HepG2 (cell line): ENCODE measurements at regions not wholly inside any gene's neighbourhood (a gene's known extent, or its start where the extent isn't known, plus 50 kb on each side); places are given as distances from the start of the nearest gene placed in this dataset.

Experiments
- CTCF ChIP-seq: sonication (generic); formaldehyde crosslinking; IDR thresholded peaks from 2 replicates; pipeline ENCODE4 v1.5.0; 2020; ENCODE audit warnings: mild to moderate bottlenecking, missing genetic modification reagents, moderate library complexity
- GABPB1 ChIP-seq: IDR thresholded peaks from 2 replicates; pipeline ENCODE4 v1.6.1; 2016; ENCODE audit warnings: mild to moderate bottlenecking, missing genetic modification reagents, moderate library complexity, missing compliant biosample characterization
- HOXA7 ChIP-seq: sonication (generic); formaldehyde crosslinking; IDR thresholded peaks from 2 replicates; pipeline ENCODE4 v1.8.1; 2022; ENCODE audit warnings: mild to moderate bottlenecking, missing genetic modification reagents, moderate library complexity
- MED13 ChIP-seq: sonication (generic); formaldehyde crosslinking; IDR thresholded peaks from 2 replicates; pipeline ENCODE4 v1.5.0; 2020; ENCODE audit warnings: missing genetic modification reagents
- MXI1 ChIP-seq: IDR thresholded peaks from 3 replicates; pipeline ENCODE4 v1.6.1; 2012; ENCODE audit warnings: low read depth, low read length, inconsistent platforms, borderline replicate concordance
- NPAS2 ChIP-seq: sonication (generic); formaldehyde crosslinking; IDR thresholded peaks from 2 replicates; pipeline ENCODE4 v1.8.0; 2022; ENCODE audit warnings: mild to moderate bottlenecking, missing genetic modification reagents, borderline replicate concordance
- PHF8 ChIP-seq: sonication (generic); formaldehyde crosslinking; IDR thresholded peaks from 2 replicates; pipeline ENCODE4 v1.5.0; 2020; ENCODE audit warnings: missing genetic modification reagents
- SP1 ChIP-seq, 2 experiments: fragments of 450-650 bp in 1 of 2; sonication (generic) in 1 of 2; formaldehyde crosslinking in 1 of 2; IDR thresholded peaks; 2 replicates each; pipeline versions ENCODE4 v1.4.0 to v1.6.1; 2016 to 2020; ENCODE audit warnings: missing genetic modification reagents in 1 of 2
- TF ChIP-seq, protein P1 (sequence below): sonication (generic); formaldehyde crosslinking; conservative IDR thresholded peaks from 2 replicates; pipeline ENCODE4 v1.4.0; 2020; ENCODE audit warnings: missing genetic modification reagents

DNA sequence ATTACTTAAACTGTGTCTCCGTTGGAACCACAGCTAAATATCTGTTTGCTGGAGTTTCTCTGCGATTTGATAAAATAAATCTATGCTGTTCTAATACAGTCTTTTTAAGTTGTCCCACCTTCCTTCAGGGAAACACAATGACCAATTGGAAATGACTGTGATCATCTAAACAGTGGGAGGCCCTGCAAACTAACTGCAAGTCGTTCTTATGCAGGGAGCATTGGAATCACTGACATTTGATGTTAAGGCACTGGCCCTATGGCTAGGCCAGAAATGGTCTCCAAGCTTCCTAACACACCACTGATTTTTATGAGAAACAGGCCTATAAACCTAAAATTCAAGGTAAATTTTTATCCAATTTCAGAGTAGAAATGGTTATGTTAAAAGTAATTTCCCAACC lies 645.2 kb downstream of the LMO4 start:
- TF ChIP-seq MED13 (CRISPR knock-in tag) (no peak), PHF8 (no peak), GABPB1 (CRISPR knock-in tag) (no peak), HOXA7 (no peak), SP1 (IDR thresholded peaks at IDR 0.05) (no peak), SP1 (CRISPR knock-in tag; IDR thresholded peaks at IDR 0.05) (no peak), CTCF (CRISPR knock-in tag) (no peak), MXI1 (no peak), NPAS2 (CRISPR knock-in tag) (no peak)
- TF ChIP-seq, protein P1, sequence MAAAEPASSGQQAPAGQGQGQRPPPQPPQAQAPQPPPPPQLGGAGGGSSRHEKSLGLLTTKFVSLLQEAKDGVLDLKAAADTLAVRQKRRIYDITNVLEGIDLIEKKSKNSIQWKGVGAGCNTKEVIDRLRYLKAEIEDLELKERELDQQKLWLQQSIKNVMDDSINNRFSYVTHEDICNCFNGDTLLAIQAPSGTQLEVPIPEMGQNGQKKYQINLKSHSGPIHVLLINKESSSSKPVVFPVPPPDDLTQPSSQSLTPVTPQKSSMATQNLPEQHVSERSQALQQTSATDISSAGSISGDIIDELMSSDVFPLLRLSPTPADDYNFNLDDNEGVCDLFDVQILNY (CRISPR knock-in tag): no peak
